22Rv1 (cell line): ENCODE measurements at regions not wholly inside any gene's neighbourhood (a gene's known extent, or its start where the extent isn't known, plus 50 kb on each side); places are given as distances from the start of the nearest gene placed in this dataset.

Experiments used
- CTCF ChIP-seq: fragments of 450-650 bp; IDR thresholded peaks from 2 replicates; pipeline ENCODE4 v1.5.1; 2017; ENCODE audit warnings: mild to moderate bottlenecking
- ZFX ChIP-seq: fragments of 450-650 bp; IDR thresholded peaks from 2 replicates; pipeline ENCODE4 v1.6.1; 2017; ENCODE audit warnings: antibody characterized with exemption, borderline replicate concordance

- TF ChIP-seq CTCF (no peak), ZFX (no peak)
These were observed 213.0 kb upstream of the DTNBP1 start for GRCh38 chr6:15875797-15876196.
